ENCODE measurements at regions not wholly inside any gene's neighbourhood (a gene's known extent, or its start where the extent isn't known, plus 50 kb on each side); places are given as distances from the start of the nearest gene placed in this dataset.

GRCh38 chr4:35175487-35175886, 1068.8 kb downstream of the ARAP2 start:
- TF ChIP-seq CTCF (conservative IDR thresholded peaks at IDR 0.05; ENCODE audit: low read length) (no peak), EZH2phosphoT487 (IDR thresholded peaks at IDR 0.05; ENCODE audit: borderline replicate concordance, low read depth, low read length) (no peak)
